Heart left ventricle (tissue), 13 donors: ENCODE measurements at regions not wholly inside any gene's neighbourhood (a gene's known extent, or its start where the extent isn't known, plus 50 kb on each side); places are given as distances from the start of the nearest gene placed in this dataset.

Source experiments
- POLR2A ChIP-seq, 2 donors: fragments of 450-650 bp; IDR thresholded peaks; one replicate each; pipeline ENCODE4 v1.6.1; 2017; ENCODE audit warnings: antibody characterized with exemption in 2 of 2, mild to moderate bottlenecking in 2 of 2, moderate library complexity in 2 of 2
- TF ChIP-seq, protein P1 (sequence below), 12 donors: fragments of 200-600 bp; sonication (generic) in 4 of 12; IDR thresholded peaks; one replicate each; pipeline versions ENCODE4 v1.5.0 to v1.8.0; 2018 to 2022; ENCODE audit warnings: antibody characterized with exemption in 12 of 12, mild to moderate bottlenecking in 5 of 12
- donor health status: ischemic (EF 13 %, LVEDD 7.1; RV severe dilation, severe dysfunction).
- donor health status: DM: no; HTN: yes; CAD: no.
- donor health status: DM: no; HTN: no; CAD: no.
- donor health status: ischemic (EF 25% LVEDD 6.9; RV normal size, moderate dysfunction).
- donor health status: ischemic (EF 25% LVEDD 5.7; RV mildly dilated, moderate dysfunction).
- donor health status: ischemic (EF 35%, LVEDD 5.7; RV mildly dilated, moderate dysfunction).
- donor health status: nonischemic (EF 11% LVEDD 7.7; RV severe dilation, severe dysfunction).
- donor health status: DM: yes; HTN: yes; CAD: no.
- donor health status: PGD.
- donor health status: ischemic (EF 29% LVEDD 5.4; RV normal size, mild dysfunction).
- donor health status: nonischemic (EF 23%, LVEDD 6.1; RV moderate dilation, normal function).

- TF ChIP-seq POLR2A (IDR thresholded peaks at IDR 0.05): no peak
- TF ChIP-seq, protein P1, sequence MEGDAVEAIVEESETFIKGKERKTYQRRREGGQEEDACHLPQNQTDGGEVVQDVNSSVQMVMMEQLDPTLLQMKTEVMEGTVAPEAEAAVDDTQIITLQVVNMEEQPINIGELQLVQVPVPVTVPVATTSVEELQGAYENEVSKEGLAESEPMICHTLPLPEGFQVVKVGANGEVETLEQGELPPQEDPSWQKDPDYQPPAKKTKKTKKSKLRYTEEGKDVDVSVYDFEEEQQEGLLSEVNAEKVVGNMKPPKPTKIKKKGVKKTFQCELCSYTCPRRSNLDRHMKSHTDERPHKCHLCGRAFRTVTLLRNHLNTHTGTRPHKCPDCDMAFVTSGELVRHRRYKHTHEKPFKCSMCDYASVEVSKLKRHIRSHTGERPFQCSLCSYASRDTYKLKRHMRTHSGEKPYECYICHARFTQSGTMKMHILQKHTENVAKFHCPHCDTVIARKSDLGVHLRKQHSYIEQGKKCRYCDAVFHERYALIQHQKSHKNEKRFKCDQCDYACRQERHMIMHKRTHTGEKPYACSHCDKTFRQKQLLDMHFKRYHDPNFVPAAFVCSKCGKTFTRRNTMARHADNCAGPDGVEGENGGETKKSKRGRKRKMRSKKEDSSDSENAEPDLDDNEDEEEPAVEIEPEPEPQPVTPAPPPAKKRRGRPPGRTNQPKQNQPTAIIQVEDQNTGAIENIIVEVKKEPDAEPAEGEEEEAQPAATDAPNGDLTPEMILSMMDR (IDR thresholded peaks at IDR 0.05): no peak
Measured at GRCh38 chr3:10692039-10692622, 123.9 kb upstream of the SLC6A11 start.
